GM19025 (cell line): ENCODE measurements at regions not wholly inside any gene's neighbourhood (a gene's known extent, or its start where the extent isn't known, plus 50 kb on each side); places are given as distances from the start of the nearest gene placed in this dataset.
"Not testable (repeated sequence)": the region's sequence is repeated elsewhere in the genome, so short reads cannot be mapped to it uniquely, and the experiment has no call there.

ENCODE experiments used
- ATAC-seq: cut with Tn5 transposase; IDR thresholded peaks from one replicate; pipeline ENCODE4 v1.9.1; 2021; ENCODE audit warnings: mild to moderate bottlenecking, low read depth, moderate library complexity; ENCODE audit not compliant: unreplicated experiment

DNA sequence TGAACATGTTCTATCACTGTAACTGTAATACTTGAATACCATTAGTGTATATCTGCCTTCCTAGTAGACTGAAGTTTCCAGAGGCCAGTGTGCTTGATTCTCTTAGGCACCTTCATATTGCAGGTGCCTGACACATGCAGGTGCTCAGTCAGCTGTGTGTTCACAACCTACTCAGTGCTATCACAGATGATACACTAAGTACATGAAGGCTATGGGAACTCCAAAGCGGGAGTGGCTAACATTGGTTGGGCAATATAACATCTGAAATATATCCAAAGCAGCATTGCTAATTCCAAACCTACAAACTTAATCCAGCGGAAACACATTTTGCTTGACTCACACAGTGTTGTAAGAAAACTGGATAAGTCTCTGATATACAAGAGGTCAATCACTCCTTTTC is 539.3 kb upstream of the ISX start:
- ATAC-seq: no peak

DNA sequence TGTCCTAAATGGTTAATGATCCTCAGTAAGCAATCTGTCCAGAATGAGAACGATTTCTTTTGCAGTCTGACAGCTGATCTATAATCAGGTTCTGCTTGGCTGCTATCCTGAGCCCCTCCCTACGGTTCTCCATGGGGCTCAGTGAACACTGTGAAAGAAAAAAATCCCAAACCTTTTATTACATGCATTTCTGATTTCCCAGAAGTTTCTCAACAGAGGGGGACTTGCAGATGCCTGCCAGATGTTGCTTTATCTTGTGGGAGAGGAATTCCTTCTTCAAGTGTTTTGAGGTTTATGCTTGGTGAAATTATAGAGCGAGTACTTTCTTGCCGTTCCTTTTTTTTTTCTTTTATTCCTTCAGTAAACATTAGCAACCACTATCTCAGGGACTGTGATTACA is 531.9 kb upstream of the ISX start:
- ATAC-seq: no peak

DNA sequence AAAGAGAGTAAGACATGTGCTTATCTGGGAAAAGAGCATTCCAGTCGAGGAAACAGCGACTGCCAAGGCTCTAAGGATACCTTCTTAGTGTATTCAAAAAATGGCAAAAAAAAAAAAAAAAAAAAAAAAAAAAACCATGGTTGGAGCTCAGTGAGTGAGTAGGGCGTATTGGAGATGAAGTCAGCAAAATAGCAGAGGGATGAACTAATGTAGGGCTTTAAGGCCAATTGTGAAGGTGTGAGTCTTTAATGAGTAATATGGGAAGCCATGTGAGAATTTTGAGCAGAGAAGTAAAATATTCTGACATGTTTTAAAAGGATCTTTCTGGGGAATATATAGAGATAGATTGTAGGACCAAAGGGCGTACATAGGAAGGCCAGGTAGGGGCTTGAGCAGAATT is 498.6 kb upstream of the ISX start:
- no peak for ATAC-seq

DNA sequence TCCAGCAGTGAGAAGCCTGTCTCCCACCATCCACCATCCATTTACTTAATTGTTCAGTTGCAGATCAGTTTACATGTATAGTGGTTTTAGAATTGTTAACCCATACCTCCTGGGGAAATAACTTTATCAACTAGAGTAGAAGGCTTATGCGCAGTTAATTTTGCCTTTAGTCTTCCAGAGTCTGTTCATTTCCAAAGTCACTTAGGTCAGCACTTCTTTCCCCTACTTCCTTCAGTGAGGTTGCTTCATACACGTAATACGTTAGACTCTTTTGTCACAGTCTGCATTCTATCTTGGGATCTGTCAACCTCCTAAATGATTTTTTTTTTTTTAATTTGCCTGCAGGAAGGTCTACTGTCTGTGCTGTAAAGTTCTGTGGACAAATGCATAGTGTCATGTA is 495.6 kb upstream of the ISX start:
- ATAC-seq: no peak

DNA sequence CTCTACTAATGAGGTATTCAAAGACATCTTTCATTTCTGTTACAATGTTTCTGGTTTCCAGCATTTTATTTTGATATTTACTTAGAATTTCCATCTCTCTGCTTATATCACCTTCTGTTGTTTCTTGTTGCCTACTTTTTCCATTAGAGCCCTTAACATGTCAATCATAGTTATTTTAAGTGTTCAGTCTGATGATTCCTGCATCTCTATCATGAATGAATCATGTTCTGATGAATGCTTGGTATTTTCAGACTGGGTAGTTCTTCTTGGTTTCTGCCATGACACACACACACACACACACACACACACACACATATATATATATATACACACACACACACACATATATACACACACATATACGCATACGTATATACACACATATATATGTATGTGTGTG is 486.4 kb upstream of the ISX start:
- ATAC-seq: no peak

DNA sequence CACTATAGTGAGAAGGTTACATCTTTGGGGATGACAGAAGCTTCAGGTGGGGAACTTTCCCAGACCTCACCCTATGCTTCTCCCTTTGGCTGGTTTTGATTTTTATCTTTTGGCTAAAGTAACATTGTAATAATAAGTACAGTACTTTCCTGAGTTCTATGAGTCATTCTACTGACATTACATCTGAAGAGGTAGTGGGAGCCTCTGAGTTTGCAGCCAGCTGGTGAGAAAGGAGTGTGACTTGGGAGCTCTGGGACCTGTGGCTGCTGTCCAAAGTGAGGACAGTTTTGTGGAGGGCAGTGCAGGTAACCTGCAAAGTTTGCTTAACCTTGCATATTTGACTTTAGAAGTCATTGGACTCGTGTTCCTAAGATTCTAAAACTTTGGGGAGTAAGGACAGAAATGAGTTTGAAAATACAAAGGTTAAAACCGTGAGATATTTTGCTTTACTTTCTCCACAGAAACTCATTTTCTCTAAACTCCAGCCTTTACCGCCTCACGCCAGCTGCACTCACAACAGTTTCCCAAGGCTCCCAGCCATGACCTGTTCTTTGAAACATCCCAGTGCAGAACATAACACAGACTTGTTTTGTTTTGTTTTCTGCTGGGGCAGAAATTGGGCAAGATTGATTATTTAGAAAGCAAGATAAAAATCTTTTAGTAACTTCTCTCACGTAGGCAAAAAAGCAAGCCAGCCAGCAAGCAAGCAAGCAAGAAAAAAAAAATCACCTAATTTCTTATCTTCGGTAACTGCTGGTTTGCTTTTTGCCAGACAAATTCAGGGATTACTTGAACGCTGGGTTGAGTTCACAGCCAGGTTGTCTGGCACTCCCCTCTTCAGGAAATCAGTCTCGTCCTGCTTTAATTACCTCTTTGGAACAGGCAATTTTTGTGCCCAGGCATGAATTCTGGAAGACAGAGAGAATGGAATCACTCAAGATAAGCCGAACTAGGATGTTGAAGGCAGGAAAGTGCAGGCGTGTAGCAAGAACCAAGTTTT is 478.3 kb upstream of the ISX start:
- no peak for ATAC-seq

DNA sequence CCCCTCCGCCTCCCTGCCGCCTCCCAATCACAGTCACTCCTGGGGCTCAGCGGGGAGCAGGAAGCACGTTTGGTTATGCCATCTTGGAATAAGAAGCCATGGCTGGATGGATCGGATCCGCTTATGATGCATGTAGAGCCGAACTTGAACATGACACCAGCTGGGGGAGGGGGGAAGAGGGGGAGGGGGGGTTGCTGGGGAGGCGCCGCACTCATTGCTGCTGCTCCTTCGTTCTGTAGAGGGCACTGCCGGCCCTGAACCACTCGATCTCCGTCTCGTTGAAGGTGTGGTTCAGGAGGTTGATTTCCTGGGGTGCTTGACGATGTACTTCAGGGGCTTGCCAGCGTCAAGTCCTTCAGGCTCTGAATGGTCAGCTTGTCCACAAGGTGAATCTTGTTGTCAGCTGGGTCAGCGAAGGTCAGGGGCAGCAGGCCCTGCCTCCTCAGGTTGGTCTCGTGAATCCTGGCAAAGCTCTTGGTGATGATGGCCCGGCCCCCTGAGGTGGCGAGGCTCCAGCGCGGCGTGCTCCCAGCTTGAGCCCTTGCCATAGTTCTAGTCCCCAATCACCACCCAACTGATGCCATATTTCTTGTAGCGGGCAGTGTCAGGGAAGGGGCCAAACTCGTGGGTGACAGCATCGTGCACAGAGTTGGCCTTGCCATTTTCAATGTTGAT is 476.9 kb upstream of the ISX start:
- no peak for ATAC-seq

DNA sequence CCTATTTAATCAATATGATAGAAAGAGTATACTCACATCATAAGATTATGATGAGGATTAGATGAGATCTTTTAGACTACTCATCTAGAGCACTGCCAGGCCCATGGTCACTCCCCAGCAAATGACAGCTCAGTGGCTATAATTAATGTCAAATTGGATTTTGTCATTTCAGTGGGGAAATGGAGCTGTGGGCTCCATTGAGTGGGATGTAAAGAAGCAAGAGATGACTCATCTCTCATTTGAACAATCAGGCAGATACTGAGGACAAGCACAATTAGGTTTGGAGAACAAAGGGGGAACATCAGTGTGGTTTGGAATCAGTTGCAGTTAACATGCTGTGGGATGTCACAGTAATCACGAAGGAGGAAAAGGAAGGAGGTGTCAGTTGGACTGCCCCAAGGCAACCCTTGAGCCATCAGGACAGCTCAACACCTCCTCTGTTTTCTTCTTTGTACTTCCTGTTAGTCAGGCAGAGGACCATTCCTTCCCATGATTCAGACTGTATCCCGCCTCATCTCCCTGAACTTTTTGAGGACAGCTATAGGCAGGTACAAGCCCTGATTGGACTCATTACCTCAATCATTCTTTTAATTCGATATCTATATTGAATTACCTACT is 473.7 kb upstream of the ISX start:
- no peak for ATAC-seq

DNA sequence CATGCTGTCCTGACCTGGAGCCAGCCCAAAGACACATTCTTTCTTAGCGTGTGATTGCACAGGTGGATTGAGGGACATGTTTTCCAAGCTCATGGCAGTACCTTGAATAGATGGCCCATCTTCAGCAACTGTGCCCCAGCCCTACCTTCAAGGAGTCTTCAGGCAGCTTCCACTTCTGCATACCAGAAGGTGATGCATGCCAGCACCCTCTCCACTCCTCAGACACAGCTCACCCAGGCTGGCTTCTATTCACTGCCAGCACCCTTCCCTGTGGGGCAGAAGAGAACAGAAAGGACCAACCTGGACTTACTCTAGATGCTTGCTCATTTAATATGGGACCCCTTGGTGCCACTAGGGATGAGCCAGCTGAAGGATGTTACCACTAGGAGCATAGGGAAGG is 466.4 kb upstream of the ISX start:
- no peak for ATAC-seq

DNA sequence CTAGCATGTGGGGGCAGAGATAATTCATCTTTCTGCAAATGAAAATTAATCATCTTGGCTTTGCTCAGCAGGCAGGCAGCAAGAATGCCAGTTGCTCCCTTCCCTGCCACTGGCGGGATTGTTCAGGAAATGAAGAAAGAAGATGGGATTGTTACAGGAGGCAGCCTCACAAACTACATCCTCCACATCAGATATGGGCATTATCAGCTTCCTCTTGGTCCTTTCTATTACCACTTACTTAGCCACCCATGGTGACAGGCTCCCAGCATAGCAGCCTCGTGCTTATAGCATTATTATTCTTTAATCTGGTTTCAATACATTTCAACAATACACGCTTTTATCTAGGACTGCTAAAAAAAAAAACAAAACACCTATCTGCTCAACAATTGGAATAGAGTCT is 461.6 kb upstream of the ISX start:
- no peak for ATAC-seq

DNA sequence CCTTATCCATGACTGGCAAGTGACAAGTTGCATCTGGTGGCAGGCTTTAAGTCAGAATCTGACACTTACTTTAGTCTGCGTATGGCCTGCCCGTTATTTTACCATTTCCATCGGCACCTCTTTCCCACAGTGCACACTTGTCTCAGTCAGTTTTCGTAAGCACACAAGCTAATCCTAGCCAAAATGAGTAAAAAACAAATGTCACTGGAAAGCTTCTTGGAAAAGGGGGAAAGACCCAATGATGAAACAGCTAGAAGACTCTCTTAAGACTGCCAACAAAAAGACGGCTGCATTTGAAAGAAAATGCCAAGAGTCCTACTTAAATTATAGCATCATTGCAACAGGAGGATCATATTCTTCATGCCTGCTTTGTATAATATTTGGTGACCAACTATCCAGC is 457.9 kb upstream of the ISX start:
- no peak for ATAC-seq

DNA sequence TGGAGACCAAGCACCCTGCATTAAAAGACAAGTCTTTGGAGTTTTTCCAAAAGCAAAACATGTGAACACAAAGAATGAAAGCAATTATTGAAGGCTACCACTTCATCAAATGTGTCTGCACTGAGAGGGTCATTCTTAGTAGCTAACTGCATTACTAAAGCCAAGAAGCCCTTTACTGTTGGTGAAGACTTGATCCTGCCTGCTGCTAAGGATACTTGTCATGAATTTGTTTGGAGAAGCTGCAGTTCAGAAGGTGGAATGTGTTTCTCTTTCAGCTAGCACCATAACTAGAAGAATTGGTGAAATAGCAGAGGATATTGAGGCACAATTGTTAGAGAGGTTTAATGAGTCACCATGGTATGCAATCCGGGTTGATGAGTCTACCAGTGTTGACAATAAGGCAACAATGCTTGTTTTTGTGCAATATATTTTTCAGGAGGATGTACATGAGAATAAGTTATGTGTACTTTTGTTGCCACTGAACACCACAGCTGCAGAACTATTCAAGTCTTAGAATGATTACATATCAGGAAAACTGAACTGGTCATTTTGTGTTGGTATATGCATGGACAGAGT is 457.3 kb upstream of the ISX start:
- ATAC-seq: no peak

DNA sequence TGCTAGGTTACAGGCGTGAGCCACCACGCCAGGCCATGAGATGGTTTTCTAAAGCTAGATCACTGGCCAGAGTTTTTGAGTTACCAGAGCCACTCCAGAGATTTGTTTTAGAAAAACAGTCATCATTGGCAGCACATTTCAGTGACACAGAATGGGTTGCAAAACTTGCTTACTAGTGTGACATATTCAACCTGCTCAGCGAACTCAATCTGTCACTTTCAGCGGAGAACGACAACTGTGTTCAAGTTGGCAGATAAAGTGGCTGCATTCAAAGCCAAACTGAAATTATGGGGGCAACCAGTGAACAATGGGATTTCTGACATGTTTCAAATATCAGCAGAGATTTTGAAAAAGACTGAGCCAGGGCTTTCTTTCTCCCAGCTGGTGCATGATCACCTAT is 456.3 kb upstream of the ISX start:
- no peak for ATAC-seq

DNA sequence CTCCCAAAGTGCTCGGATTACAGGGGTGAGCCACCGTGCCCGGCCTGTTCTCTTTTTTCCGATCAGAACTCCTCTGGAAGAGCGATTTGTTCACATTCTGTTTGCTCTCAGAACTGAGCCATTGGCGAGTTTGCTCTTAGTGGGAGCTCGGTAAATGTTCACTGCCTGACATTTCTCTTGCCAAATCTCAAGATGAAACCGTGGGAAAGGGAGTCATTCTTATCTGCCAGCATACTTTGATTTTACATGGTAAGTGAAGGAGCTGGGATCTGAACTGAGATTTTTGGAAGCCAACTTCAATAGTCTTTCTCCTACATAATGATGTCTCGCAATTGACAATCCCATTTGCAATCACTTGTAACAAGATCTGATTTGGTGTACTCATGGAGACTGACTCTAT is 445.8 kb upstream of the ISX start:
- ATAC-seq: no peak

DNA sequence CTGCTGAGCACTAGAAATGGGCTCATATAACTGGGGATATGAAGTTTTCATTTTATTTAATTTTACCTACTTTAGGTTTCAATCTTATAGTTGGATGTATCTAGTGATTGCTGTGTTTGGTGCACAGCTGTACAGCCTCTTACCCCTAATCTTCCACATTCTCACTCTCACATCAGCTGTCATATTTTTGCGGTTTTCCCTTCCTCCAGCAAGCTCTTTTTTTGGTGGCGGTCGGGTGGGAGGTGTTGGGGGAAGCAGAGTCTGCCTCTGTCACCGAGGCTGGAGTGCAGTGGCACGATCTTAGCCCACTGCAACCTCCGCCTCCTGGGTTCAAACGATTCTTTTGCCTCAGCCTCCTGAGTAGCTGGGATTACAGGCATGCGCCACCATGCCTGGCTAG is 445.1 kb upstream of the ISX start:
- no peak for ATAC-seq

DNA sequence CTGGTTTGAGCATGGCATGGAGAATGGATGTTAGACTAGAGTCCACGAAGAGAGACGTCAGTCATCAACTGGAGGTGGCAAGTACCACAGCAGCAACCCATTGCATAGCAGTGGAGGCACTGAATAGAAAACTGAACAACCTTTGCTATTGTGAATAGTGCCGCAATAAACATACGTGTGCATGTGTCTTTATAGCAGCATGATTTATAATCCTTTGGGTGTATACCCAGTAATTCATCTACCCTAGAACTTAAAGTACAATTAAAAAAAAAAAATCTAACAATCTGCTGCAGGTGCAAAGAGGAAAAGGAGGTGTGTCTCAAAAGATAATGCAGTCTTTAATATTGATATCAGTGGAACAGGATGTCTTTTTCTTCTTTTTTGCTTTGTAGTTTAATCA is 443.4 kb upstream of the ISX start:
- no peak for ATAC-seq

DNA sequence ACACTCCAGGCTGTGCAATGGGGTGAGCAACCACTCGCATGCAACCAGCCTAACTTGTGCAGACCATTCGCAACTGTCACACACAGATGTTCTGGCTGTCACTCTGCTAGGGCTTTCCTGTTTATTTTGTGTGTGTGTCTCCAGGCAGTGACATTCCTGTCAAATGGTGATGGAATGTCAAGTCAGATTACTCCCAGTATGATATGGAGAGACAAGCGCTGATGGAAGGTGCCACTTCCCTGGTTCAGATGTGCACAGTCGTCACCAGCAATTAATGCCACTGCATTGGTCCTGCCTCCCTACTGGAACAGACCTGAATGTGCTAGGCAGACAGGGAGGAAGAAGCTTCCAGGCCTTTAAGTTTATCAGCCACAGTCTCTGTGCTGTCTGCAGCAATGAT is 442.4 kb upstream of the ISX start:
- no peak for ATAC-seq

DNA sequence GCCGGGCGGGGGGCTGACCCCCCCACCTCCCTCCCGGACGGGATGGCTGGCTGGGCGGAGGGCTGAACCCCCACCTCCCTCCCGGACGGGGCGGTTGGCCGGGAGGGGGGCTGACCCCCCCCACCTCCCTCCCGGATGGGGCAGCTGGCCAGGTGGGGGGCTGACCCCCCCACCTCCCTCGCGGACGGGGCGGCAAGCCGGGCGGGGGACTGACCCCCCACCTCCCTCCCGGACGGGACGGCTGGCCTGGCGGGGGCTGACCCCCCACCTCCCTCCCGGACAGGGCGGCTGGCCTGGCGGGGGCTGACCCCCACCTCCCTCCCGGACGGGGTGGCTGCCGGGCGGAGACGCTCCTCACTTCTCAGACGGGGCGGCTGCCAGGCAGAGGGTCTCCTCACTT is 440.1 kb upstream of the ISX start:
- ATAC-seq: not testable (repeated sequence)

DNA sequence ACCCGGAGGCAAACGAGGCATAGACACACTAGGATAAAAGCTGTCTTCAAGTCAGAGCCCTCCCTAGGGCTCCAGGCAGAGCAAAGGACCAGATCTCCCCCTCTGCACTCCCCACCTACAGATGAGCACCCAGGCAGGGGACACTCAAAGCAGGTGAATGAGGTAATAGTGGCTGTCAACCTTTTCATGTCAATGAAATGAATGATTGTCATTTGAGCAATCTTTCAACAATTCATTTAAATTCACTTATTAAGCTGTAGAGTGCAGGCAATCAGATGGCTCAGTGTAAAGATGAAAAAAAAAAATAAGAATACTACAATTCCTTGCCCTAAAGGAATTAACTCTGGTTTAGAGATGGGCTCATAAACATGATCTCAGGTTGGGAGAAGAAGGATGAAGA is 427.8 kb upstream of the ISX start:
- ATAC-seq: no peak

DNA sequence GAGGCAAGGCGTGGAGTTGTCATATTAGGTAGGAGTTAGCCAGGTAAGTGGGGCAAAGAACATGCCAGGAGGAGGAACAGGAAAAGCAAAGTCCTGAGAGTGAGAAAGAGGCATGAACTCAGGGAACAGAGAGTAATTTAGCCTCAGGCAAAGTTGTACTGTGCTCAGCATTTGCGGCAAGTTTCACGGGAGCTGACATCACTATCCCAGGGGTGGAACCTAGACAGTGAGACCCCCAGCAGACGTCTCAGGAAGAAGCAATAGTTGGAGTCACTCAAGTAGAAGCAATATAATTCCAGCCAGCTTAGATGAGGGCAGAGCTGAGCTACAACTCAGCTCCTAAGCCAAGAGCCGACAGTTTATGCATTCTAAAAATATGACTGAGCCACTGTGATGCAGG is 426.0 kb upstream of the ISX start:
- ATAC-seq: no peak

DNA sequence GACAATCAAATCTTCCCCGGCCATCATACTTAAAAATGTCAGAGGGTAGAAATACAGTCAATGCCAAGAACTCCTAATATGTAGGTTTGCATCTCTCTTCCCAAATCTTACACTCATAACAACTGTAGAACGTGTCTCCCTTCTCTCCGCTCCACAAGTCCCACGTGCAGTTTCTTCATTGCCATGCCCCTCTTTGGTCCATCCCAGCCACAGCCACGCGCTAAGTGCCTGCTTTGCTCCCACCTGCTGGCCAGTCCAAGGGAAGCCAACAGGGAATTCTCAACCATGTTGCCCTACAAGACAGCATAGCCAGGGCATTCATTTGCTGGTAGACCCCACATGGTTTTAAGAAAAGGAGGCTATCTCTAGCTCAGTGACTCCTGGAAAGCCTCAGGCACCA is 420.6 kb upstream of the ISX start:
- ATAC-seq: no peak
